ENCODE measurements at regions not wholly inside any gene's neighbourhood (a gene's known extent, or its start where the extent isn't known, plus 50 kb on each side); places are given as distances from the start of the nearest gene placed in this dataset.
"Not testable (repeated sequence)": the region's sequence is repeated elsewhere in the genome, so short reads cannot be mapped to it uniquely, and the experiment has no call there.

GRCh38 chr15:24301999-24302398 is 373.6 kb upstream of the NPAP1 start:
- TF ChIP-seq CTCF (conservative IDR thresholded peaks at IDR 0.05 in 1 of 2, IDR thresholded peaks at IDR 0.05 in 1 of 2; ENCODE audit: low read depth in 1 of 2, low read length in 2 of 2); EZH2 (IDR thresholded peaks at IDR 0.05; ENCODE audit: low read length, missing control alignments): not testable (repeated sequence)

All from fibroblast of lung (primary cell).